ENCODE measurements at regions not wholly inside any gene's neighbourhood (a gene's known extent, or its start where the extent isn't known, plus 50 kb on each side); places are given as distances from the start of the nearest gene placed in this dataset.

- TF ChIP-seq, protein P1, sequence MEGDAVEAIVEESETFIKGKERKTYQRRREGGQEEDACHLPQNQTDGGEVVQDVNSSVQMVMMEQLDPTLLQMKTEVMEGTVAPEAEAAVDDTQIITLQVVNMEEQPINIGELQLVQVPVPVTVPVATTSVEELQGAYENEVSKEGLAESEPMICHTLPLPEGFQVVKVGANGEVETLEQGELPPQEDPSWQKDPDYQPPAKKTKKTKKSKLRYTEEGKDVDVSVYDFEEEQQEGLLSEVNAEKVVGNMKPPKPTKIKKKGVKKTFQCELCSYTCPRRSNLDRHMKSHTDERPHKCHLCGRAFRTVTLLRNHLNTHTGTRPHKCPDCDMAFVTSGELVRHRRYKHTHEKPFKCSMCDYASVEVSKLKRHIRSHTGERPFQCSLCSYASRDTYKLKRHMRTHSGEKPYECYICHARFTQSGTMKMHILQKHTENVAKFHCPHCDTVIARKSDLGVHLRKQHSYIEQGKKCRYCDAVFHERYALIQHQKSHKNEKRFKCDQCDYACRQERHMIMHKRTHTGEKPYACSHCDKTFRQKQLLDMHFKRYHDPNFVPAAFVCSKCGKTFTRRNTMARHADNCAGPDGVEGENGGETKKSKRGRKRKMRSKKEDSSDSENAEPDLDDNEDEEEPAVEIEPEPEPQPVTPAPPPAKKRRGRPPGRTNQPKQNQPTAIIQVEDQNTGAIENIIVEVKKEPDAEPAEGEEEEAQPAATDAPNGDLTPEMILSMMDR (conservative IDR thresholded peaks at IDR 0.05) = no peak
- no peak overlapping the region for H3K27ac ChIP-seq
Observed at GRCh38 chr18:41754332-41754731, 200.7 kb upstream of the PIK3C3 start.

DNA sequence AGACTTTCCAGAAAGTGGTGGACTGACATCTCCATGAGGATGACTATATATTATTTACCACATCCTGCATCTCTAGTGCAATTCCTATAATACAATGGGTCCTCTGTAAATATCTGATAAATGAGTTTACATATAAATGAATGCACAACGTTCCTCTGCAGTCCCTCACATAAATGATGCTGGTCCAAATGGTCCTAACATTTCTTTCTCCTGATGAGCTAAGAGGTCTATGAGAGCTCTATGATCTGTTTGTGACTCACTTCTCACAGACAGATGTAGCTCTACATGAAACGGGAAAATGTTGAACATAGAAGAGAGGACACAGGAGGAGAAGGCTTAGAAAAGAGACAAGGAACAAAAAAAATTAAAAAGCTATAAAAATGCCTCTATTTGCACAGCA, 201.2 kb upstream of the PIK3C3 start:
- TF ChIP-seq, protein P1 (conservative IDR thresholded peaks at IDR 0.05) = no peak
- no peak overlapping the region for H3K27ac ChIP-seq

GRCh38 chr18:41752826-41753225, 202.2 kb upstream of the PIK3C3 start:
- H3K27ac ChIP-seq = no peak overlapping the region
- TF ChIP-seq, protein P1 (conservative IDR thresholded peaks at IDR 0.05) = no peak

- peak overlapping the region; percentile 54; the same call in 1 of the 2 replicates for H3K27ac ChIP-seq
- TF ChIP-seq, protein P1 (conservative IDR thresholded peaks at IDR 0.05) = no peak
Observed at GRCh38 chr18:41751652-41752051, 203.4 kb upstream of the PIK3C3 start.

DNA sequence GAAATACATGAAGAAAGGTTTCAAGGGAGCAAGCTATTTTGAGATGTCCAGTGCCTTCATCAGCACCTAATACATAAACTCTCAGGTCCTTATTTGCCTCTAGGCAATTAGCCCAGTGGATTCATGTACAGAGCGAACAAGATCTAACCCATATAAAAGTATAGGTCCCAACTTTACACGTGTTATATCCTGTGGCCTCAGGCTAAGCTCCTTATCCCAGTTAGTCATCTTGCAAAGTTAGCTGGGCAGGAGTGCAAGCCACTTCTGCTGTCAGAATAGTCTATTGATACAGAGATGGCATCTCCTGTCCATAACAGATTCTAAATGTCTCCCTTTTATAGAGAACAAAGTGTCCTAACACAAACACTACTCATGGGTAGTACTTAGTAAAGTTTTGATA, 203.9 kb upstream of the PIK3C3 start:
- peak overlapping the region; percentile 54 for H3K27ac ChIP-seq
- TF ChIP-seq, protein P1 (conservative IDR thresholded peaks at IDR 0.05) = no peak

- no peak overlapping the region for H3K27ac ChIP-seq
Observed at GRCh38 chr18:41747723-41748242, 207.3 kb upstream of the PIK3C3 start.

DNA sequence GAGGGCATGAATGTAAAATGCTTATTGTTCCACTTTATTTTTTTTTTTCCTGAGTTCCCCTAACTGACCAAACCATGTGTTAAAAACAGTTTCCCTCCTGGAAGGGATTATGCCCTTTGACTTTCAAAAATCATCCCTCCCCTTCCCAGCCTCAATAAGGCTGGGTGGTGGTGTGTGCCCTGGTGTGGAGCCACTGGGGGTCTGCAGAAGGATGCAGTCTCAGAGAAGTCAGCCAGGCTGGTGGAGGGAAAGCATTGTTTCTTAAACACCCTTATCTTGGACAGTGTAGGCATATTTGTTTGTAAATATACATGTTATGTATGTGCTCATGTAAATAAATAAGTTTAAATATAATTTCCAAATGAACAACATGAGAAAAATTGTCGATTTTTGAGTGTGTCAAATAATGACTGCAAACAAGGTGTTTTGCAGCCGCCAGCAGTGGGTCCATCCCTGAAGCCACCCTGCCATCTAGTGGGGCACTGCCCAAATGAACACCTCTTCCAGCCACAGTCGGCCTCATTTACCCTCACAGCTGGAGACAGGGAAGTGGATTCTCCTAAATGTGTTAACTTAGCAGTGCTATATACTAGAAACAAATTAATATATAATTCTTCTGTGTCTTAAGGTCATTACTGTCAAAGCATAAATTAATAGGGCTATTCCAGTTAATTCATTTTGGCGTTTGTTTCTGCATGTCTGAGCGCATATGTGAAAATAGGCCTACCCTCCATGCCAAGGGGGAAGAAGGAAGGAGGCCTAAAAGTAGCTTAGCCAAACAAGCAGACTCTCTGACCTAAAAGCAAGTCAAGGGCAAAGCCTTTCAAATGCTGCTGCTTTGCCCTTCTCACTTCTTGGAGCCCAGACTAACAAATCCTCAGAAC, 209.6 kb upstream of the PIK3C3 start:
- TF ChIP-seq, protein P1 (conservative IDR thresholded peaks at IDR 0.05) = peak; percentile 88
- peak overlapping the region; percentile 15; the same call in 1 of the 2 replicates for H3K27ac ChIP-seq

More at GRCh38 chr18:41747723-41748242, 207.3 kb upstream of the PIK3C3 start:
- TF ChIP-seq, protein P1 (conservative IDR thresholded peaks at IDR 0.05) = no peak

All from VCaP (cell line).